EH (cell line): ENCODE measurements at regions not wholly inside any gene's neighbourhood (a gene's known extent, or its start where the extent isn't known, plus 50 kb on each side); places are given as distances from the start of the nearest gene placed in this dataset.

Experiments
- DNase-seq: peaks from one replicate; pipeline ENCODE4 v3.0.0-alpha.2; 2015; ENCODE audit warnings: low read depth

DNA sequence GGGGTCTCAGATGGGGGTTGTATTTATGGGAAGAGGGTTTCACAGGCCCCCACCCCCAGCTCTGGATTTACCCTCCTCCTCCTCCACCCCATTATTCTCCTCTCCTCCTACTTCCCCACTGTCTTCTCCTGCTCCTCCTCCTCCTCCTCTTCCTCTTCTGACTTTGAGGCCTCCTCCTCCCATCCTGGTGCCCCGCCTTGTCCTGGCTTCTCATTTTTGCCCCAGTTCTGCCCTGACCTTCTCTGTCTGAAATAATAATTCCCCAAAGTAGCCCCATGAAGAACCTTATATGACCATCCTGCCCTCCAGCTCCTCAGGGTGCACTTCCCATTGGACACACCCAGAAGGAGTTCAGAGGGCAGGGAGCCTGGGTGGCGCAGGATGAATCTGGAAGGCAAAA lies 351.4 kb upstream of the GATB start:
- DNase-seq, result no peak

DNA sequence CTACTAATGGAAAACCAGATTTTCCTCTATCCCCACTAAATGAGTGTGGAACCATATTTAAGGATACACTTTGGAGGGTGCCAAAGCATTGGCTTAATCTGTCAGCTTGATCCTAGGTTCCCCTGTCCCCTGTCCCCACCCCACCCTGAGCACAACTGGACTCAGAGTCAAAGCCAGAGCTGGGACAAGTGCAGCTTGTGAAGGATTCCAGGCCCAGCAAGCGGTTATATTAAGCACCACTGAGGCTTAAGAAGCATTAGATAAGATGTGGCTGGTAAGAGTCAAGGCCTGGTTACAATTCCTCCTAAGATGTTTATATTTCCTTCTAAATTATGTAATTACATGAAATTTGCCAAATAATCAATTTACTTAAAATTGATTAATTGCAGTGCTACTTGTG lies 350.0 kb upstream of the GATB start:
- no peak for DNase-seq

DNA sequence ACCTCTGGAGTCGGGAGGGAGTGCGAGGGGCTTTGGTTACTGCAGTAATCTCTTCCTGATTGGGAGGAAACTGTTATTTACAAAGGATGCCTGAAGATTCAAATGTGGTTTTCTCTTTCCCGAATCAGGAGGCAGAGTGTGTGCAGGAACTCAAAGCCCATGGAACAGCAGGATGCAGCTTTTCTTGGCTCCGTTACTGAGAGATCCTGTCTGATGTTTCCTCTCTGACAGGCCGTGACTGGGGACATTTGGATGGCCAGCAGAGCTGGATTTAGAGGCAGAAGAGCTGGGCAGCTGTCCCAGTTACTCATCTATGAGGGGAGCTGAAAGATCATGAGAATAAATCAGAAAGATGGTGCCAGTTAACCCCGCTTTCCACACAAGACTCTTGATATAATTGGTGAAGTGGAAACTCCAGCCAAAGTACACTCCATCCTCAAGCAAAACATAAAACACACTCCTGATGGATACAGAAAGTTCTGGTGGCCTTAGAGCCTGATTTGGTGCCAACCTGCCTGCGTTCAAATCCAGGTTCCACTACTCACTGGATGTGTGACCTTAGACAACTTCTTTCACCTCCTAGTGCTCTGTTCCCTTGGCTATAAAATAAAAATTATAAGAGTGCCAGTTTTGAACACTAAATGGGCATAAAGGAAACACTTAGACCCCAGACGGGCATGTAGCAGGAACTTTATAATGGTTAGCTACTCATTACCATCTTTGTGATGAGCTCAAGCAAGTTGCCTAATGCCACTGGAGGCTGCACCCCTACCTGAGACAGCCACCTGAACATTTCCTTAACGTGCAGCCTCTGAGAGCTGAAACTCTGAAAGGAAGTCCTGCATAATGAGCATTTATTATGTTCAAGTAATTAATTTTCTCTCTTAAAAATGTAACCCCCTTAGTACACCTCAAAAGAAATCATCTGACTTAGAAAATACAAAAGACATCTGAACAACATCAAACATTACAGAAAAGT lies 349.0 kb upstream of the GATB start:
- peak; percentile 72 for DNase-seq

DNA sequence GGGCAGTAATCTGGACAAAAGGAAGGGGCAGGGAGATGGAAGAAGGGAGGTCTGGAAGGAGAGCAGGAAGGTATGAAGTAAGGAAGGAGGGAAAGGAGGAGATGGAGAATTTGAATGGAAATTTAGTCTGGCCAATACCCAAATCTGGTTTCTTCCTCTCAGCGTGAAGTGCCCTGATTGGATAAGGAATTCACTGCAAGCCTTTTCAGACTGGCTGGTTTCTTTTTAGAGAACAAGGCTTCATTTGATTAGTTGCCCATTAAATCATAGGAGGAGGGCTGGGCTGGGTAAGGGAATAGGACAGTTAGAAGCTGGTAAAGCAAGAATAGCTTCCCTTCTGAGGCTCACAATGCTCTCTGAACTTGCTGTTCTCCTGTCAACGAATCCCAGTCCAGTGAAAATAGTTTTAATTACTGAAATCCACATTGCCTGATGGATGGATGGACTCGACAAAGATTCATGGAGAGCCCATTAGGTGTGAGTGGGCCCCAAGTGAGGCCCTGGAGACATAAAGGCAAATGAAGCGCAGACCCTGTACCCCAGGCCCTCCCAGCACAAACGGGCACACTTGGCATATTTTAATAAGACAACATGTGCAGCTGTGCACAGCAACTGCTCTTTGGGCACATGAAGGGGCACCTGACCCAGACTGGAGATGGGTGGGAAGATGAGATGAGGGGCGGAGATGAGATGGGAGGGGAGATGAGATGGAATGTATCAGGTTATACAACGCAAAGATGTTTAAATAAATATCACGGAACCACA lies 347.1 kb upstream of the GATB start:
- DNase-seq, result no peak

DNA sequence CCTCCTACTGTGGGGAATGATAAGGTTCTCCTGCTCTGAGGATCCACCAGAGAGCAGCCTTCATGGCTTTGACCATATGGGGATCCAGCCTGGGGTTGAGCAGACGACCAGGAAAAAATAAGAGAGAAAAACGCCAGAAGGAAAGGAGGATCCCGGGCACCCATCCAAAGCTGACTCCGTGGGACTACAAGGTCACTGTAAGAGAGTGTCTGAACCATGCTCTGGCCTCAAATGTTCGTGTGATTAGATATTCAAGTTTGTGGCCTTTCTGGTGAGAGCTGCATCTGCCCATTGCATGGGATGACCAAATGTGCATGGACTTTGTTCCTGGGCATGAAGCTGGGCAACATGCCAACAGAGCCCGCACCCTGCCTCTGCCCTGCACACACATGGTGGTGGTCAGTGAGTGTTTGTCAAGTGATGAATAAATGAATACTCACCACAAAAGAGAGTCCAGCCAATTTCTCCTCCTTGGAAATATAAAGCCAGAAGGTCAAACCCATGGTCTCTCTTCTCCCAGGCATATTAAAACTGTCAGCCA lies 346.0 kb upstream of the GATB start:
- peak; percentile 11 for DNase-seq

DNA sequence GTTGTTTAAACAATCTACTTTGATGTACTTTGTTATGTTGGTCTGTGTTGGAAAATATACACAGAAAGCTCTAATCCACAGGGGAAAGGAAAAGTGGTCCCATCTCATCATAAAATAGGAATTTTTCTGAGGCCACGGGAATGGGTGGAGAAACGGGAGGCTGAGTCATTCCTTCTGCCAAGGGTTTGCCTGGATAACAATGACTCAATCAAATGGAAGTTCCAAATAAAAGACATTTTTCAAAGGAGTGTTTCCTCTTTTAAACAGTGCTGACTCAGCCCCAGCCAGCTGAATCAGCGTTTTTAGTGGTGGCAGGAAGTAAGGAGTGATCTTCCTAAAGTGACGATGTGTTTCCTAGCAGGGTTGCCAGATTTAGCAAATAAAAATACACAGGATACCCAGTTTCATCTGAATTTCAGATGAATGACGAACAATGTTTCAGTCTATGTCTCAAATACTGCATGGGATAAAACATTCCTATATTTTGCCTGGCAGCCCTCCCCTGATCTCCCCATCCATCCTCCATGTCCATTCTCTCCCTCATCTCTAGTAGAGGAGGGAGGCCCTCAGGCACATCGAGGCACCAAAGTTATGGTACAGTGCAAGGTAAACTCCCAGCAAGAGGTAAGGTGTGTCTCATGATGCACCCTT lies 345.4 kb upstream of the GATB start:
- peak; percentile 98 for DNase-seq

DNA sequence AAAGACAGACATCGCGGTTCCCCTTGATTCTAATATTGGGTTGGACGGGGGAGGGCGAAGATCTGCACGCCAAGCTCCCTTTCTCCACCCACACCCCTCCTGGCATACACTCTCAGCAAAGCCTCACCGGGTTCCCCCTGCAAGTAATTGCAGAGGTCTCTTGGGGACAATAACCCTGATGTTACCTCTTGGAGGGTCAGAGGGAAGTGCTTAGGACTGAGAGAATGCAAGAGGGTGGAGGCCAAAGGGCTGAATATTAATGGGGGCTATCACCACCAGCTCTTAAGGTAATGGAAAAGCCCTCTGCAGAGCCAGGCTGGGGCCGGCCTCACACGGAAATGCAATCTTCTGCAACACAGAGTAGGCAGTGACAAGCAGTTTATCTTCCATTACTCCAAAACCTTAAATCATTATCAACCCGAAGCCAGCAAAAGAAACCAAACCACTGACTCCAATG lies 344.1 kb upstream of the GATB start:
- DNase-seq, result no peak

DNA sequence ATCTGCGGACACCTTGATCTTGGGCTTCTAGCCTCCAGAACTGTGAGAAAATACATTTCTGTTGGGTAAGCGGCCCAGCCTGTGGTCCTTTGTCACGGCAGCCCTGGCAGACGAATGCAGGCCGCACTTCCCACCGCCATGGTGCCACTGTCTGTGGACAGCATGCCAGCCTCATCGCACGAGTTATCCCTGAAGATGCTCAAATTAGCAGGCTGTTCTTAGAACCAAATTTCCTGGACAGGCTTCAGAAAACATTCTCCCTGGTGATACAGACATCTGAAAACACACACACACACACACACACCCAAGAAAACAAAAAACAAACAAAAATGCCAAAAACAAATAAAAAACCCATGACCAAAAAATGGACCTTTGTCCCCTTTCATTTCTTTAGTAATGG lies 343.5 kb upstream of the GATB start:
- DNase-seq, result no peak

DNA sequence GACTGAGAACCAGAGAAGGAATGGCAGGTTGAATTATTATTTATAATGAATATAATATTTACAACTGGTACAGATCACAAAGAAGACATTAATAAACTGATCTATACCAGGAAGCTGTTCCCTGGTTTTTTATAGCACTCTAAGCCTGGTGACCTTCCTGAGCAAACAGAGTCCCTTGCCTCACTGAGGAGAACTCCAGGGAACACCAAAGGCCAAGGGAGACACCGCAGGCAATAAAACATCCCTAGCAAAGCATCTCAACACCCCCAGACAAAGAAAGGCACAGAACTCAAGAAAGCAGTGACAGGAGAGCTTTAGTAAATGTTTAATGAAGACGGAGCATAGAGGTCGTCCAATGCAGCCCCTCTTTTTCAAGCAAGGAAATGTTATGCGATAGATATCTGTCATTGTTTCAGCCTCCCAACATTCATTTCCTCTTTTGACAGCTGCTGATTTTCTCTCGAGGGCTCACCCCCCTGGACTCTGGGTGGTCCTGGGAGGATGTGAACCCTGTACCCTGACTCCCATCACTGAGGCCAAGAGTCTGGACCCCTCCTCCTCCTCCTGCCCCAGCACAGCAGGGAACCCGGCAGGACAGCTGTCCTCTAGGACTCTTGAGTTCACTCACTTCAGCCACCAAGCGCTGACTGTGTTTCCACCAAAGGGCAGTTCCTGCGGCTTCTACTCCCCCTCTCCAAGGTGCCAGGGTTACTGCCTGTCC lies 342.5 kb upstream of the GATB start:
- DNase-seq, result no peak

DNA sequence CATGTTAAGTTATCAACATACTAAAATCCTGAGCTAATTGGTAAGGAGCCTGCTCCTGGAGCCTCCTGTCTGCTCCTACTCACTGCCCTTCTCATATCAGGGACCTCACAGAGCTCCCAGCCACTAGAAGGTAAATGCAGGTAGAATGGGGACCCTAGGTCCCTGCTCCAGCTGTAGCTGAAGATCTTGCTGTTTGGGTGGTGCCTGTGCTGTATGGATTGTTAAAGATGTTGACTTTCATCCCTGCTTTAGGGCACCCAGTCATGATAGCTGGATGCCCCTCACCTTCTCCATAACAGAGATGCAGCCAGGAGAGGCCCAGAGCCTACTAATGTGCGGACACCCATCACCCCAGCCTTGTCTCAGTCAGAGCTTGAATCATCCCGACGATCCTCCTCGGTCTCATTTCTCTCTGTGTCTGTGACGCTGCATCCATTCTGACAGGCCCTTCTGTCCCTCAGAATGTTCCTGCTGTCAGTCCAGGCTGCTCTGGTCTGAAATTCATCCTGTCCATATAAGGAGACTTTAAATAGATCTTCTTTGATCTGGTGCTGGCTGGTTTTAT lies 341.7 kb upstream of the GATB start:
- no peak for DNase-seq

DNA sequence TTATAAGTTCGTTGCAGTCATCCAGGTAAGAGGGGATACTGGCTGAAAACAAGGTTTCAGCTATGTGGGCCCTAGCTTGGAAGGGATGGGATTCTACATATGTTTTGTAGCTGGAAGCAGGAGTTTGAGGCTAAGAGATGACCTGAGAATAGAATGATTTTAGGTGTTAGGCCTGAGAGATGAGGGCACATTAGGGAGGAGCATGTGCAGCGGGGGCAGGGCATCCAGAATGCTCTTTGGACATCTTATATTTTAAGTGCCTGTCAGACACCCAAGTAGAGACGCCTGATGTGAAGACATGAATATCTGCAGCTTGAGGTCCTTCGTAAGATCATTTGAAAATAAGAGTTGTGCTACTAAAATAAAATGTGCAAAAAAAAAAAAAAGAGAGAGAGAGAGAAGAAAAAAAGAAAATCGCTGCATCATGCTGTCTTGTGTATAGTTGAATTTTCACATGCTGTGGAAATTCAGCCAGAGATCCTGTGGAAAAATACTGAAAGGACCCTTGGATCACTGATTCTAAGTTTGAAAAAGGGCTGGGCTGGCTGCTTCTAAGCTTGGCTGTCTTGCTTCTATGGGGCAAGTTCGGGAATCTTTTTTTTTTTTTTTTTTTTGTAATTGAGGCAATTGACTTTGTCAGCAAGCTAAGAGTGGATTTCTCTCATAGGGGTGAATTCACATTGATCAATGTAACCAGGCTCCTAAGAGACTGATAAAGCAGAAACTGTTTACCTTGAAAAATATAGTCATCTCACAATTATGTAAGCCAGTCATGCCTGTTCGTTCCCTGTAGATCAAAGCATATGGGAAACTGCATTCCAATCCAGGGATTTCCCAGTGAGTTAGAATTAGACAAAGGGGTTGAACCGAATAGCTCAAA lies 341.0 kb upstream of the GATB start:
- DNase-seq, result peak; percentile 62

DNA sequence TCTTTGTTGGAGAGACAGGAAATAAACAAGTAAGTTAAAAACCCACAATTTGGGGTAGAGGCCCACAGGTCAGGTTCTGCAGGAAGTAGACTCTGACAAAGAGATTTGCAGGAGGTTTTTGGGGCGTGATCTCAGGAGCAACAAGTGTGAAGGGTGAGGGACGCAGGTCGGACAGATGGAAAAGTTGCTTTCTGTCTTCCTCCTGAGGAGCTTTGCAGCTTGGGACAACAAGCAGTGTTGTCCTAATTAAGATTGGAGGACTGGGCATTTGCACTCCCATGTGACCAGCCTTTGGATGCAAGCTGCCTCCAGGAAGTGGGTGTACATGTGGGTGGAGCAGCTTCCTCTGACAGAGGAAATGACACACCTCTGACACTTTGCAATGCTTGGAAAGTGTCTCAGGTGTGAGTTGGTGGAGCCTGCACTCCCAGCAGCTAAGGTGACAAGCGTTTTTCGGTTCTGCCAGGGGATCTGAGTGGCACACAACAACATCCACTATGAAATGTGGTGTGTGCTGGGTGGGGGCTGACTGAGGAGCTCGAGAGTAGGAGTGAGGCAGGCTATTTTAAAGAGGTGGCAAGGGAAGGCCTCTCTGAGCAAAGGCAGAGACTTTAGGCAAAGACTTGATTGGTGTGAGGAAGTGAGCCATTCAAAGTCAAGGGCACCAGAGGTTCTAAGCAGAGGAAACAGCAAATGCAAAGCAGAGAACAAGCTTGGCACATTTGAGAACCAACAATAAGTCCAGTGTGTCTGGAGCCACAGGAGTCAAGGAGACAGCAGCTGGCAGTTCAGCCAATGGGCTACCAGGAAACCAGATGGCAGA lies 339.8 kb upstream of the GATB start:
- no peak for DNase-seq

DNA sequence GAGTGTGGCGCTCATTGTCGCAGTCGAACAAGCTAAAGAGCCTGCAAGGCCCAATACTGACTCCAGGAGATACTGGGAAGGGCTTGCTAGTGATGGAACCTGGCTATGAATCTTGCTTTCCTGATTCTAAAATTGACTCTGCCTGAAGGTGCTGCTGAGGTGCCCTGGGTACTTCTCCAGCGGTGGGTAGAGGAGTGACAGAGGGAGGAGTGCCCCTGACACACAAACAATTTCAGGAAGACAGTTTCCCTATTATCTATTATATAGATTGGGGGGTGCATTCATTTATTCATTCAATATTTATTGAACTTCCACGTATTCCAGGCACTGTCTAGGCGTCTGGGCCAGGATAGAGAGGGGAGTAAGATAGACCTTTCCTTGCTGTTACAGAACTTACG lies 339.2 kb upstream of the GATB start:
- DNase-seq, result no peak

DNA sequence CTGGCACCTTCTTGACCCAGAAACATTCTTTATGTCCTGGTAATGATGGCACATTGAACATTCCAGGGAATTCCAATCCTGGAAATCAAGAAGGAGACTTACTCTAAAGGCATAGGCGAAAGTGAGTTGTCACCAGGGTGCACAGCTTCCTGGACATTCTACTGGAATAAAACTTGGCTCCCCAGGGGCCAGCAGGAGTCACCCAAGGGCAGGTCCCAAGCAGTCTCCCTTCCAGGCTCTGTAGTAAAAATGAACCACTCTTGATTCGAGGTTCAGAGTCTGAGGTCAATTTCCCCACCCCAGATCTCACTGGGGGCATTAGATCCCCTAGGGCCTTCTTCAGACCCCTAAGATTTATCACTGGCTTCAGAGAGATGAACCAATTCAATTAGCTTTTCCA lies 338.7 kb upstream of the GATB start:
- peak; percentile 11 for DNase-seq

DNA sequence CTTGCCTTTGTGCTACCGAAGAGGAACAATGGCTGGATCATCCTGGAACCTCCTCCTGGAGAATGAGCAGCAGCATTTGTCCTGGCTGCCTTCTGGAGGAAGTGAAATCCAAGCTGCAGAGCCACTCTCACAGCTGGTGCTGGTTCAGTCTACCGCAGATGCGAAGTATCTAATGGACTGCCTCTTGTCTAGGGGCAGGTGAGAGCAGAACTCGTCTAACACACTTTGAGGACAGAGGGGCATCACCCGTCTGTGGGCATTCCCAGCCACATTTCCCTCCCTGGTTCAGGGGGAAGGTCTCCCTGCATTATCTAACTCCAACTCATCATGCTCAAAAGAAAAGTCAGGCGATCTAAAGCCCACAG lies 338.2 kb upstream of the GATB start:
- DNase-seq, result no peak

DNA sequence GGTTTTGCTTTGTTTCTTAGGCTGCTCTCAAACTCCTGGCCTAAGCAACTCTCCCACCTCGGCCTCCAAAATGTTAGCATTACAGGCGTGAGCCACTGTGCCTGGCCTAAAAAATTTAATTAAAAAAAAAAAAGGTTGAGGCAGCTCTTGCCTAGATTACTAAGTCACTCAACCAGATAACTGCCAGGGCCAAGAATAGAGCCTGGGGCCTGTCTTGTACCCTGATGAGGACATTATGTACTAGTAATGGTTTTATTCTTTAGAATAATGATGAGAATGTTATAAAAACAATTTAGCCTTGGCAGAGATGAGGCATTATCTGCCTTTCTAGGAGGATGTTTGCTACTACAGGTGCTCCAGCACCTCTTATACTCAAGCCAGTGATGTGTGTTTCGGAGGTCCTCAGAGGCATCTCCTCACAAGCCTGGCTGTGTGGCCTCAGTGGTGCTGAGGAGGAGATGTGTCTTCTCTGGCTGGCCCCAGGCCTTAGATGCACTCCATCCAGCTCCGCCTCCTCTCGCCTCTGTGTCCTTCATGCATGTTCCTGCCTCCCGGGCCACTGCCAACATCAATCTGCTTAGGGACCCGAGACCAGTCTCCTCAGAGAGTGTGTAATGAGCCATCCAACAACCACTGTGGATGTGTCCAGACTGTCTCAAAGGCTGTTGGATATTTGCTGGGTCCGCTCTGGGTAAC lies 337.7 kb upstream of the GATB start:
- no peak for DNase-seq

DNA sequence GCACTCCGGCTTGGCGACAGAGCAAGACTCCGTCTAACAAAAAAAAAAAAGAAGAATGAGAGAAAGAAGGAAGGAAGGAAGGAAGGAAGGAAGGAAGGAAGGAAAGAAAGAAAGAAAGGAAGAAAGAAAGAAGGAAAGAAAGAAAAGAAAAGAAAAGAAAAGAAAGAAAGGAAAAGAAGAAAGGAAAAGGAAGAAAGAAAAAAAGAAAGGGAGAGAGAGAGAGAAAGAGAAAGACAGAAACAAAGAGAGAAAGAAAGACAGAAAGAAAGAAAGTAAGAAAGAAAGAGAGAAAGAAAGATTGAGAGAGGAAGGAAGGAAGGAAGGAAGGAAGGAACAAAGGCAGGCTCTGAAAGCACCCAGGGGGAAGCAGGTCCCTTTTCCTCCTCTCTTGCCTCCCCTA lies 336.6 kb upstream of the GATB start:
- DNase-seq, result no peak

DNA sequence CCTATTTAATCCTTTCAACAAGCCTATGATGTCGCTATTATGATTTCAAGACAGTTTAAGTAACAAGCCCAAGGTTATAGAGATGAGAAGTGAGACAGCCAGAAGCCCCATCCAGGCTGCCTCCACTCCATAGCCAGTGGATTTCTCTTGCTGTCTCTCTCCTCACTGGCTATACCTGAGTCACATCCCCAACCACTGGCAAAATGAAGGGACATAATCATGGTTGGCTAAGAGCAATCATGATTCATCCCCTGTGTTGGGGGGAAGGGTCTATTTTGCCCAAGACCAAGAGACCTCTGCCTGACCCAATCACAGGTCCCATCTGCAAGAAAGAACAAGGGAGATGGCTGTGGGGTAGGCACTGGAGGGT lies 334.9 kb upstream of the GATB start:
- peak; percentile 16 for DNase-seq
